ENCODE measurements at regions not wholly inside any gene's neighbourhood (a gene's known extent, or its start where the extent isn't known, plus 50 kb on each side); places are given as distances from the start of the nearest gene placed in this dataset.
"Not testable (repeated sequence)": the region's sequence is repeated elsewhere in the genome, so short reads cannot be mapped to it uniquely, and the experiment has no call there.

GRCh38 chr10:81428456-81429134 is 446.4 kb upstream of the NRG3 start:
- DNase-seq (ENCODE audit: low read depth, low spot score), result no peak

- DNase-seq (ENCODE audit: low read depth, low spot score), result no peak
Measured at GRCh38 chr10:81439445-81439844, 435.5 kb upstream of the NRG3 start.

- DNase-seq (ENCODE audit: low read depth, low spot score), result not testable (repeated sequence)
Measured at GRCh38 chr10:81441624-81442023, 433.4 kb upstream of the NRG3 start.

GRCh38 chr10:81444242-81444929 is 430.6 kb upstream of the NRG3 start:
- no peak for DNase-seq (ENCODE audit: low read depth, low spot score)

- no peak for DNase-seq (ENCODE audit: low read depth, low spot score)
Measured at GRCh38 chr10:81450651-81451050, 424.3 kb upstream of the NRG3 start.

GRCh38 chr10:81472927-81473470 is 402.0 kb upstream of the NRG3 start:
- DNase-seq (ENCODE audit: low read depth, low spot score), result no peak

GRCh38 chr10:81473755-81474154 is 401.2 kb upstream of the NRG3 start:
- no peak for DNase-seq (ENCODE audit: low read depth, low spot score)

- DNase-seq (ENCODE audit: low read depth, low spot score), result no peak
Measured at GRCh38 chr10:81479316-81479715, 395.7 kb upstream of the NRG3 start.

GRCh38 chr10:81496626-81497025 is 378.4 kb upstream of the NRG3 start:
- DNase-seq (ENCODE audit: low read depth, low spot score), result no peak

- DNase-seq (ENCODE audit: low read depth, low spot score), result no peak
Measured at GRCh38 chr10:81498011-81498551, 376.9 kb upstream of the NRG3 start.

GRCh38 chr10:81502677-81503359 is 372.2 kb upstream of the NRG3 start:
- DNase-seq (ENCODE audit: low read depth, low spot score), result no peak

GRCh38 chr10:81505777-81506176 is 369.2 kb upstream of the NRG3 start:
- not testable (repeated sequence) for DNase-seq (ENCODE audit: low read depth, low spot score)

- no peak for DNase-seq (ENCODE audit: low read depth, low spot score)
Measured at GRCh38 chr10:81514811-81515210, 360.2 kb upstream of the NRG3 start.

- DNase-seq (ENCODE audit: low read depth, low spot score), result no peak
Measured at GRCh38 chr10:81520688-81521087, 354.3 kb upstream of the NRG3 start.

- DNase-seq (ENCODE audit: low read depth, low spot score), result no peak
Measured at GRCh38 chr10:81524467-81524866, 350.5 kb upstream of the NRG3 start.

GRCh38 chr10:81532403-81532802 is 342.6 kb upstream of the NRG3 start:
- DNase-seq (ENCODE audit: low read depth, low spot score), result no peak

GRCh38 chr10:81534991-81535390 is 340.0 kb upstream of the NRG3 start:
- no peak for DNase-seq (ENCODE audit: low read depth, low spot score)

- DNase-seq (ENCODE audit: low read depth, low spot score), result no peak
Measured at GRCh38 chr10:81541517-81541916, 333.5 kb upstream of the NRG3 start.

- no peak for DNase-seq (ENCODE audit: low read depth, low spot score)
Measured at GRCh38 chr10:81546243-81546642, 328.8 kb upstream of the NRG3 start.

GRCh38 chr10:81548160-81548559 is 326.8 kb upstream of the NRG3 start:
- no peak for DNase-seq (ENCODE audit: low read depth, low spot score)

- DNase-seq (ENCODE audit: low read depth, low spot score), result no peak
Measured at GRCh38 chr10:81564143-81564542, 310.9 kb upstream of the NRG3 start.

GRCh38 chr10:81569488-81569887 is 305.5 kb upstream of the NRG3 start:
- no peak for DNase-seq (ENCODE audit: low read depth, low spot score)

All from astrocyte of the hippocampus (primary cell).